Effector memory CD8-positive, alpha-beta T cell (primary cell): ENCODE measurements at regions not wholly inside any gene's neighbourhood (a gene's known extent, or its start where the extent isn't known, plus 50 kb on each side); places are given as distances from the start of the nearest gene placed in this dataset.
A peak's percentile ranks its signal among the peaks of the same experiment; 100 is the strongest.

Experiments used
- ATAC-seq: fragments of 150-1000 bp; cut with Tn5 transposase; replicated peaks from 2 replicates; pipeline ENCODE4 v1.10.0; 2021; ENCODE audit warnings: mild to moderate bottlenecking, moderate library complexity
- DNase-seq, 3 experiments: peaks; one replicate each; pipeline ENCODE4 v3.0.0; 2021
- H3K27ac Mint-ChIP-seq, 2 donors: one replicate each; pipeline ENCODE4 v1.8.0; 2022; ENCODE audit warnings: mild to moderate bottlenecking in 2 of 2, mixed read lengths in 2 of 2, moderate library complexity in 2 of 2
- H3K27me3 Mint-ChIP-seq, 2 donors: one replicate each; pipeline ENCODE4 v1.8.0; 2022; ENCODE audit warnings: mixed read lengths in 2 of 2
- H3K36me3 Mint-ChIP-seq: one replicate; pipeline ENCODE4 v1.8.0; 2022; ENCODE audit warnings: mild to moderate bottlenecking, moderate library complexity, mixed read lengths; ENCODE audit not compliant: insufficient read depth
- H3K4me1 Mint-ChIP-seq, 2 donors: one replicate each; pipeline ENCODE4 v1.8.0; 2022; ENCODE audit warnings: low read depth in 2 of 2, mixed read lengths in 2 of 2
- H3K4me3 Mint-ChIP-seq, 2 donors: one replicate each; pipeline ENCODE4 v1.8.0; 2022; ENCODE audit warnings: mild to moderate bottlenecking in 2 of 2, mixed read lengths in 2 of 2, moderate library complexity in 2 of 2
- H3K9me3 Mint-ChIP-seq, 2 donors: one replicate each; pipeline ENCODE4 v1.8.0; 2022; ENCODE audit warnings: mixed read lengths in 2 of 2

- H3K4me3 Mint-ChIP-seq = no peak overlapping the region
- no peak overlapping the region for H3K27ac Mint-ChIP-seq
- ATAC-seq (no peak), DNase-seq (no peak)
- H3K4me1 Mint-ChIP-seq = no peaks in the 10 kb centered on the region
- peaks cover 0 to under 1% of the 10 kb centered on the region in 2 donors for H3K9me3 Mint-ChIP-seq
- peaks cover 4% of the 10 kb centered on the region for H3K36me3 Mint-ChIP-seq
- peaks cover 26 to 64% of the 10 kb centered on the region in 2 donors for H3K27me3 Mint-ChIP-seq
Measured at GRCh38 chr2:236815746-236816145, 246.1 kb downstream of the ACKR3 start.

GRCh38 chr2:236816197-236817170 is 246.9 kb downstream of the ACKR3 start:
- Mint-ChIP-seq H3K27ac (no peak overlapping the region), H3K27me3 (peaks cover 26 to 67% of the 10 kb centered on the region in 2 donors), H3K36me3 (peaks cover 4% of the 10 kb centered on the region), H3K4me1 (no peaks in the 10 kb centered on the region), H3K9me3 (no peaks in the 10 kb centered on the region), H3K4me3 (no peak overlapping the region)
- ATAC-seq (no peak), DNase-seq (no peak)

GRCh38 chr2:236818281-236819045 is 248.8 kb downstream of the ACKR3 start:
- H3K36me3 Mint-ChIP-seq = peaks cover 4% of the 10 kb centered on the region
- no peak for ATAC-seq

GRCh38 chr2:236819275-236820002 is 249.8 kb downstream of the ACKR3 start:
- H3K27me3 Mint-ChIP-seq = peaks cover 21 to 58% of the 10 kb centered on the region in 2 donors
- ATAC-seq (no peak), DNase-seq (no peak)
- H3K9me3 Mint-ChIP-seq = no peaks in the 10 kb centered on the region
- no peaks in the 10 kb centered on the region for H3K4me1 Mint-ChIP-seq
- no peak overlapping the region for H3K27ac Mint-ChIP-seq
- peaks cover 4% of the 10 kb centered on the region for H3K36me3 Mint-ChIP-seq
- H3K4me3 Mint-ChIP-seq = no peak overlapping the region

More at GRCh38 chr2:236818281-236819045, 248.8 kb downstream of the ACKR3 start:
- H3K27ac Mint-ChIP-seq = no peak overlapping the region
- H3K27me3 Mint-ChIP-seq = peaks cover 21 to 58% of the 10 kb centered on the region in 2 donors
- no peak for DNase-seq
- no peaks in the 10 kb centered on the region for H3K4me1 Mint-ChIP-seq
- no peak overlapping the region for H3K4me3 Mint-ChIP-seq
- no peaks in the 10 kb centered on the region for H3K9me3 Mint-ChIP-seq

GRCh38 chr2:236820763-236821344 is 251.2 kb downstream of the ACKR3 start:
- no peaks in the 10 kb centered on the region for H3K9me3 Mint-ChIP-seq
- H3K4me3 Mint-ChIP-seq = no peak overlapping the region
- ATAC-seq = no peak
- no peak for DNase-seq
- no peaks in the 10 kb centered on the region for H3K4me1 Mint-ChIP-seq
- peaks cover 21 to 52% of the 10 kb centered on the region in 2 donors for H3K27me3 Mint-ChIP-seq
- peaks cover 5% of the 10 kb centered on the region for H3K36me3 Mint-ChIP-seq
- no peak overlapping the region for H3K27ac Mint-ChIP-seq

GRCh38 chr2:236823041-236823629 is 253.5 kb downstream of the ACKR3 start:
- no peak for DNase-seq
- no peaks in the 10 kb centered on the region for H3K4me1 Mint-ChIP-seq
- H3K27me3 Mint-ChIP-seq = peaks cover 10 to 29% of the 10 kb centered on the region in 2 donors
- no peak overlapping the region for H3K27ac Mint-ChIP-seq
- no peaks in the 10 kb centered on the region for H3K9me3 Mint-ChIP-seq
- no peak for ATAC-seq
- H3K4me3 Mint-ChIP-seq = no peak overlapping the region
- peaks cover 3% of the 10 kb centered on the region for H3K36me3 Mint-ChIP-seq

- no peaks in the 10 kb centered on the region for H3K4me1 Mint-ChIP-seq
Measured at GRCh38 chr2:236823963-236824362, 254.3 kb downstream of the ACKR3 start.

GRCh38 chr2:236824836-236825235 is 255.2 kb downstream of the ACKR3 start:
- Mint-ChIP-seq H3K4me3 (no peak overlapping the region), H3K27ac (peak overlapping the region in 1 of 2 donors; percentile 47), H3K9me3 (no peaks in the 10 kb centered on the region), H3K4me1 (no peaks in the 10 kb centered on the region), H3K36me3 (peaks cover 3% of the 10 kb centered on the region), H3K27me3 (peaks cover 0 to 12% of the 10 kb centered on the region in 2 donors)
- no peak for ATAC-seq
- no peak for DNase-seq

More at GRCh38 chr2:236823963-236824362, 254.3 kb downstream of the ACKR3 start:
- Mint-ChIP-seq H3K27me3 (peaks cover 5 to 21% of the 10 kb centered on the region in 2 donors), H3K36me3 (peaks cover 3% of the 10 kb centered on the region), H3K9me3 (no peaks in the 10 kb centered on the region), H3K27ac (peak overlapping the region in 1 of 2 donors; percentile 47), H3K4me3 (no peak overlapping the region)
- DNase-seq = no peak
- ATAC-seq = no peak

- Mint-ChIP-seq H3K9me3 (no peaks in the 10 kb centered on the region), H3K27me3 (peaks cover 2 to 4% of the 10 kb centered on the region in 2 donors)
- no peak for DNase-seq
Measured at GRCh38 chr2:236825989-236826510, 256.4 kb downstream of the ACKR3 start.

GRCh38 chr2:236826606-236827156 is 257.1 kb downstream of the ACKR3 start:
- H3K36me3 Mint-ChIP-seq = peaks cover 3% of the 10 kb centered on the region
- H3K27ac Mint-ChIP-seq = no peak overlapping the region
- H3K27me3 Mint-ChIP-seq = peaks cover 8 to 10% of the 10 kb centered on the region in 2 donors
- no peak overlapping the region for H3K4me3 Mint-ChIP-seq
- no peaks in the 10 kb centered on the region for H3K9me3 Mint-ChIP-seq
- DNase-seq (no peak), ATAC-seq (no peak)
- no peaks in the 10 kb centered on the region for H3K4me1 Mint-ChIP-seq

More at GRCh38 chr2:236825989-236826510, 256.4 kb downstream of the ACKR3 start:
- no peaks in the 10 kb centered on the region for H3K4me1 Mint-ChIP-seq
- H3K27ac Mint-ChIP-seq = no peak overlapping the region
- H3K36me3 Mint-ChIP-seq = peaks cover 3% of the 10 kb centered on the region
- ATAC-seq = no peak
- H3K4me3 Mint-ChIP-seq = no peak overlapping the region

- Mint-ChIP-seq H3K27ac (no peak overlapping the region), H3K27me3 (peaks cover 13 to 18% of the 10 kb centered on the region in 2 donors), H3K4me1 (no peaks in the 10 kb centered on the region), H3K9me3 (no peaks in the 10 kb centered on the region), H3K4me3 (no peak overlapping the region), H3K36me3 (peaks cover 3% of the 10 kb centered on the region)
- ATAC-seq (no peak), DNase-seq (no peak)
Measured at GRCh38 chr2:236827997-236828396, 257.7 kb upstream of the COPS8 start.

GRCh38 chr2:236828820-236829219 is 256.9 kb upstream of the COPS8 start:
- peaks cover 13 to 18% of the 10 kb centered on the region in 2 donors for H3K27me3 Mint-ChIP-seq
- H3K4me3 Mint-ChIP-seq = no peak overlapping the region
- H3K27ac Mint-ChIP-seq = no peak overlapping the region
- ATAC-seq (no peak), DNase-seq (no peak)
- peaks cover 3% of the 10 kb centered on the region for H3K36me3 Mint-ChIP-seq
- no peaks in the 10 kb centered on the region for H3K4me1 Mint-ChIP-seq
- H3K9me3 Mint-ChIP-seq = no peaks in the 10 kb centered on the region
